GM11168 (cell line): ENCODE measurements at regions not wholly inside any gene's neighbourhood (a gene's known extent, or its start where the extent isn't known, plus 50 kb on each side); places are given as distances from the start of the nearest gene placed in this dataset.

Experiments used
- in situ Hi-C: fragments of 300-500 bp; cut with MboI; formaldehyde crosslinking; loops from one replicate; pipeline ENCODE4 v1.12.0; 2022; ENCODE audit warnings: low sequenced_read_pairs; ENCODE audit not compliant: unreplicated experiment

DNA sequence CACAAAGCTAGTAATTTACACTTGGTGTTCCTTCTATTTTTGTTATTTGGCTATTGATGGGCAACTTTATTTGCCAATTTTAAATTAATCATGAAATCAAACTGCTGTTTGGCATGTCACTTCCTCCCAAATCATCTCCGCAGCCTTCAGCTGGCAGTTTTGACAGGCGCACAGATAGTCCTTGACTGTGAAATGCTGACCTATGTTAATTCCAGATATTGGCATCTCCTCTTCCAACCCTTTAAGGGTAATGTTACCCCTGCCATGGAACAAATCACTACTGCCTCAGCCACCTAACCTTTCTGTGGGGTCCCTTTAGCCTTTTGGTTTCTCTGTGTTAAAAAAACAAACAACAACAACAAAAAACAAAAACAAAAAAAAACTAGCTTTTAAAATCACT lies 182.4 kb upstream of the TANK start:
- in situ Hi-C loops, result loop anchor here (25.0 kb wide), 1 partner anchor 641 kb away; no protein-coding TSS in a partner anchor

DNA sequence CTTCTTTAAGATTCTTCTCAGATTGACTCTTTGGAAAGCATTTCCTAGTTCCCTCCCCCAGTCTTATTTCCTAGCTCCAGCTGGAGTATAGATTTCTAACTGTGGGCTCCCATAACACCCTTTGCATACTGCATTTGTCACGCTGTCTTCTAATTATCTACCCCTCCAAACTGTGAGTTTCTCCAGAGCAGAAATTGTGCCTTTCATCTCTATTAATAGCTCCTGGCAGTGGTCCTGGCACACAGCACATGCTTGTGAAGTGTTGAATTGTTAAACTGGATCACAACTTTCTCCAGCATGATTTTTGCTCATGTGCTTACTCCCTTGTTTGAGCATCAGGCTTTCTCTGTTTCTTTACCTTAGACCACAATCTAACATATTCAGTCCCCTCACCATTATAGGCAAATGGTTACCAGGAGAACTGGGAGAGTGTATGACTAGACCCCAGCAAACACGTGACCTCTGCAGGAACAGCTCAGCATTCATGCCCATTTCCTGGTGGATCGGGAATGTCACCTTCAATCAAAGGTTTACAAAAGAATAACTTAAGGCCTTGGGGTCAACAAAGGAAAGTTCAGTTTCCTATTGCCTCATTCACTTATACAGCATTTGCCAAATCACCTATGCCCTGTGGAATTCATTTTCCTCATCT lies 175.7 kb upstream of the TANK start:
- in situ Hi-C loops, result loop anchor here (25.0 kb wide), 1 partner anchor 647 kb away; no protein-coding TSS in a partner anchor

DNA sequence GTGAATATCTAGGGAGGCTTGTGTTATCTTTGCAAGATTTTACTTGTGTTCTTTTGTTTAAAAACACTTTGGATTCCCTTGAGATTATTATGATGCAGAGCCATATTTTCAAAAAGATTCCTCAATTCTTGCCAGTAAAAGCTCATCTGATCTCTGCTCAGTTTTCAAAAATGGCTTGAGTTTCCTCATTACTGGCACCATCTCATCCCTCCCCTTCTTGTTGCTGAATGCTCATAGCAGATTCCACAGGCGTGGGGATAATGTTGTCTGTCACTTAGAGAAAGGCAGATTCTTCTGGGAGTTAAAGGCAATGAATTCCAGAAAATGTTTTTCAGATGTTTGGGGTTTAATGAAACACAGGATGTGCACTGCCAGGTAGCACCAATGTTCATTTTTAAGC lies 170.4 kb upstream of the TANK start:
- in situ Hi-C loops, result loop anchor here (25.0 kb wide), 1 partner anchor 652 kb away; no protein-coding TSS in a partner anchor

DNA sequence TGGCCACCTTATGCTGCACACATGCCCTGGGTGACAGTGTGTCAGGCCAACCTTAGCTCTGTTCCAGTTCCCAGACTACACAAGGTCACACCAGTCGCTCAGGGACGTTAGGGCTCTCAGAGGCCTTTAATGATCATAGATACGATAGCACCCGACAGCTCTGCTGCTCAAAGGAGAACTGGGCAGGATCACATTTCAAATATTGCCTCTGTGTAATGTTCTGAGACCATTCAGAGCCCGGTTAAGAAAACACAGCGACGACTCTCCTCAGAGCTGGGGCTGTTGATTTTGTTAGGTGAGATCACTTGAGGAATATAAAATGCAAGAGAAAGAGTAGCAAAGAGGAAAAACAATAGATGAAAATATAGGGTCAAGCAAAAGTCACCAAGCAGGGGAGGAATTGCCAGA lies 166.6 kb upstream of the TANK start:
- in situ Hi-C loops, result loop anchor here (25.0 kb wide), 1 partner anchor 656 kb away; no protein-coding TSS in a partner anchor

DNA sequence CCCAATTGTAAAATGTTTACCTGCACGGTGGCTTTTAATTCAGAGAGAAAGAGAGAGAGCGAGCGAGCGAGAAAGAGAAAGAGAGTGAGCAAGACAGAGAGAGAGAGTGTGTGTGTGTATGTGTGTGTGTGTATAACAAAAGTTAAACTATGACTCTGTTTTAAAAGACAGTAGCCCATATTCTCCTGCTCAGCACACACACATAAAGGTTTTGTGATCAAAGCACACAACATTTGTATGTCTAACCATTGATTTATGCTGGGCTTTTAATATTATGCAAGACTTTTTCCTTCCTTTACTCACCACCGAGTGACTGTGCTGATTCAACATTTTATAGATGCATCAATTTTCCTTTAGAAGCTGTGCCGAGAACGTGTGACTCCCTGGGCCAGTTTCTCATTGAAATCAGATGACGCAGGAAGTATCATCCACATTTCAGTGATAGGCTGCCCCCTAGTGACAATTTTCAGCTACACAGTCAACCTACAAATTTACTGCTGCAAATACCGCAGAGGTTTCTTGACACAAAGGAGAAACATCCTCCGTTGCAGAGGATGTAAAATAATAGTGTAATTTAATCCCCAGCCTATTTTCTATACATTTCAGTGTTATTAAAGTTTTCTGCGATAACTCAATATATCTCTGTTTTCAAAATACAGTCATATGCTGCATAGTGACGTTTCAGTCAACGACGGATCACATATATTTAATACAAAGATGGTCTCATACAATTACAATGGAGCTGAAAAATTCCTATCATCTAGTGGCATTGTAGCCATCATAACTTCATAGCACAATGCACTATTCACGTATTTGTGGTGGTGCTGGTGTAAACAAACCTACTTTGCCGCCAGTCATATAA lies 165.9 kb upstream of the TANK start:
- in situ Hi-C loops, result loop anchor here (25.0 kb wide), 1 partner anchor 657 kb away; no protein-coding TSS in a partner anchor

DNA sequence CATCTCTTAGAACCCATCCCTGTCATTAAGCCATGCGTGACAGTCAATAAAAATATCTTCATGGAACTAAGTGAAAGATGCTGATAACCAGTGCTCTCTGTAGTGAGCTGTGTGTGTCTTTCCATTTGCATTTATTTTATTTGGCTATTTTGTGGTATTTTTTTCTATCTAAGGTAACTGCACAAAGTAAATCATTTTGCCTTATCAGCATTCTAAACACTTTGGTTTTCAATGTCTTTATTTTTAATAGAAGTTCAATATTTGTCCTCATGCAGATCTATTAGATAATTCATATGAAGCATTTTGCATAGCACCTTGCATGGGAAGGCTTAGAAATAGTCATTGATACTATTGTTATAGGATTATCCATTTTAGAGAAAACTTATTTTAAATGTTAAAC lies 163.6 kb upstream of the TANK start:
- in situ Hi-C loops, result loop anchor here (25.0 kb wide), 1 partner anchor 659 kb away; no protein-coding TSS in a partner anchor

DNA sequence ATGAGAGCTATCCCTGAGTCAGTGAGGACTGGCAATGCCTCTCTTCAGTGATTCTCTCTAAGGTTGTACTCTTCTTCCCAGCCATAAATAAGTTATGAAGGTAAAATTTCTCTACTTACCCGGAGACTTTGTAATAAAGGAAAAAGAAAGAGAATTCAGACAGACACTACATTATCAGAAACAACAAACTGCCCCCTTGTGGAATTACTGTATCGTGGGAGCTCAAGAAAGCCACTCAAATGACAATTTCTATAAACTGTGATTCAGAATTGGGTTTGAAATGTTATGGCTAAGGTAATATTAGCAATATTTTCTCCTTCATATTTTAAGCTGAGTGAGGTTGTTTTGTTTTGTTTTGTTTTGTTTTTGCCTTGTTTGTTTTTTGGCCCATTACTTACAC lies 155.8 kb upstream of the TANK start:
- in situ Hi-C loops, result no loop called here

DNA sequence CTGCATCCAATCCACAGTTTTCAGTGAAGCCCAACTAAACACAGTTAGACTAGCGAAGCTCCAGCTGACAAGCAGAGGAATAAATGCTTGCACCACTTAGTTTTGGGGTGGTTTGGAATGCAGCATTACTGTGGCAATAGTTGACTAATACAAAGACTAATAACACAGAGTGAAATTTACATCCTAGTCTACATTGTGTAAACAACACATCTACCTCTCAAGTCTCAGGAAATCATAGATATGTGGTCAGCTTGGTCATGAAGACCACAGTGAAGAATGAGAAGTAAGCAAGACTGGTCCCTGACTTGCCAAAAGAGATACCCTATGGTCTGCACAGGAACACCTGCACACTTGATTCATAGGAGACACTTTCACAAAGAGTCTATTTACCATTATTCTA lies 155.1 kb upstream of the TANK start:
- in situ Hi-C loops, result no loop called here

DNA sequence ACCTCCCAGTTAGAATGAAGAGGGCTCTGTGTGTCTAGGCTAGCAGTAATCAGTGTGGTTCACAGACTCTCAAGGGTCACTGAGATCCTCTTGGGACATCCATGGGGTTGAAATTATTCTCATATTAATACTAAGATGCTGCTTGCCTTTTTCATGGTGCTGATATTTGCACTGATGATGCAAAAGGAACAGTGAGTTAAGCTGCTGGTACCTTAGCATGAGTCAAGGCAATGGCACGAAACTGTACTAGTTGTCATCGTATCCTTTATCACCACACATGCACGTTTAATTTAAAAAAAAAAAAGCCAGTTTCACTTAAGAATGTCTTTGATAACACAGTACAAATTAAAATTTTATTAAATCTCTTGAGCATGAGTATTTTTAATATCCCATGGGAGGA lies 151.9 kb upstream of the TANK start:
- in situ Hi-C loops, result no loop called here

DNA sequence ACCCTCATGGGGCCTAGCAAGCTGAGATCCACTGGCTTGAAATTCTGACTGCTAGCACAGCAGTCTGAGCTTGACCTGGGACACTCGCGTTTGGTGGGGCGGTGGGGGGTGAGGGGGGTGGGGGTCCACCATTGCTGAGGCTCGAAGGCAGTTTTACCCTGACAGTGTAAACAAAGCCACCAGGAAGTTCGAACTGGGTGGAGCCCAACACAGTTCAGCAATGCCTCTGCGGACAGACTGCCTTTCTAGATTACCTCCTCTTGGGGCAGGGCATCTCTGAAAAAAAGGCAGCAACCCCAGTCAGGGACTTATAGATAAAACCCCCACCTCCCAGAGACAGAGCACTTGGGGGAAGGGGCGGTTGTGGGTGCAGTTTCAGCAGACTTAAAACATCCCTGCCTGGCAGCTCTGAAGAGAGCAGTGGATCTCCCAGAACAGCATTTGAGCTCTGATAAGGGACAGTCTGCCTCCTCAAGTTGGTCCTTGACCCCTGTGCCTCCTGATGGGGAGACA lies 149.7 kb upstream of the TANK start:
- in situ Hi-C loops, result no loop called here

DNA sequence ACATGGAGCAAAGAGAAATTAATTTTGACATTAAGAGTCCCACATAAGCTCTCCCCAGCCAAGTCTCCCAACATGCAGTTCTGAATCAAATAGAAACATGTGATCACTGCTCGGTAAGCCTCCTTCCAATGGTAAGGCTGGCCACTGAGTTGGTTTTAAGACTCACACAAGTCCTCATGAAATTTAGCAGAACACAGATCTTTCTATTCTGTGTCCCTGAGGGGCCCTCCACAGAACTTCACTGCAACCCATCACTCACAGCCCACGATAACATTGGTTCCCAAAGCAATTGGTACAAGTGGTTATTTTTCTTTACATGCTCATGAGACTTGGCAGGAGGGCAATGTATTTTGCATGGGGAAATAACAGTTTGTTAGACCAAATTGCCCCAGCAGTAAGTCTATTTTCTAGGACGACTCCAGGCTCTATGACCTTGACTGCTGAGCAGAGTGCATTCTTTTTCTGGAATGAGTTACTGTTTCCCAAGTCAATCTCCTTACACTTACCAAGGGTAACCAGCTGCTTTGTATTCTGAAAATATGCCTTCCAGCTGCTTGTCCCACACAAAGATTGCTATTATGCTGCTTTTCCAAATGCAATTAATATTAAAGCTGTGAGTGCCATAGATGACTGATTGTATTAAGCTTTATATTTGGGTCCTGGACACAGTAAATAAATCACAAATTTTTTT lies 142.3 kb upstream of the TANK start:
- in situ Hi-C loops, result no loop called here

DNA sequence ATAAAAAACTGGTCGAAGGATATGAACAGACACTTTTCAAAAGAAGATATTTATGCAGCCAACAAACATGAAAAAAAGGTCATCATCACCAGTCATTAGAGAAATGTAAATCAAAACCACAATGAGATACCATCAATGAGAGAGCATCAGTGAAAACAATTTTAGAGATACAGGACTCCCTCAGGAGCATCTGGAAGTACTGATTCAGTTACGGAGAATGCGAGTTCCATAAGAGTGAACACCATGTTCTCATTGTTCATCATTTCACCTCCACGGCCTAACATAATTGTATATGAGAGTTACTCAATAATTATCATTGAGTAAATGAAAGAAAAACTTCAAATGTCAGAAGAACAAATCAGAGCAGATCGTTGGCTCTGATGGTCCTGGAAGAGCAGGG lies 140.9 kb upstream of the TANK start:
- in situ Hi-C loops, result no loop called here

DNA sequence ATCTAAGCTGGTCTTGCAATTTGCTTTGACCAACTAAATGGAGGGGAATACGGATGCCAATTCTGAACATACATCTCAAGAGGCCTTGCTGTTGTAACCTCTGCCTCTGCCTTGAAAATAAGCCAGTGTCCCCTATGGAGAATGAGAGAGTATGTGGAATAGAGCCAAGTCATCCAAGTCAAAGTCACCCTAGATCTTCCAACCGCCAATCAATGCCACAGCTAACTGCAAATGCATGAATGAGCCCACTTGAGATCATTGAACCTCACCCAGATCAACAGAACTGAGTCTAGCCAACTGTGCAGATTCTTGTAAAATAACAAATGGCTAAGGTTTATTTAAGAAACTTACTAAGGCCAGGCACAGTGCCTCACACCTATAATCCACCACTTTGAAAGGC lies 139.8 kb upstream of the TANK start:
- in situ Hi-C loops, result no loop called here

DNA sequence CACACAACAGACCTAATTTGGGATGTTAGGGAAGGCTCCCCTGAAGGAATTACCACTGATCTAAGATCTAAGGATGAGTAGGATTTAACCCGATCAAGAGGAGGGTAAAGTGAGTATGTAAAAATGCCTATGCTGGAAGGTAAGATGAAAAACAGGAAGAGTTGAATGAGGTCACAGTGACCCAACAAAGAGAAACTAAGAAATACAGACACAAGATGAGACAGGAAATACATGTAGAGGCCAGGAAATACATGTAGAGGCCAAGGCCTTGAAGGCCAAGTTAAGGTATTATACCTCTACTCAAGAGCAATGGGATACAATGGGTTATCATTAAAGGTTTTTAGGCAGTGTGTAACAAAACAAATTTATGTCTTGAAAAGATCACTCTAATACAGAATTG lies 131.6 kb upstream of the TANK start:
- in situ Hi-C loops, result no loop called here

DNA sequence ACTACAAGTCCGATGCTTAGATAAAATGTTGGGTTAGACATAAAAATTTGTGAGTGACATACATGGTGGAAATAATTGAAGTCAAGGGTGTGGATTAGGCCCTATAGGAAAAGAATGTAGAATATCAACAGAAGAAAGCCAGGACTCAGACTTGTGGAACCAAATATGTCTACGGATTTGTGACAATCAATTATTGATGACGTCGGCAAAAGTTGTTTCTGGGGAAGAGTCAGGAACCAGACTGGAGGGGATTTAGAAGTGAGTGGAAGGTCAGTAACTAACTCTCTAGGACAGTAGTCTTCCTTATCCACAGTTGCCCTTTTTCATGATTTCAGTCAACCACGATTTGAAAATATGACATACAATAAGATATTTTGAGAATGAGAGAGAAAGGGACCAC lies 130.9 kb upstream of the TANK start:
- in situ Hi-C loops, result no loop called here

DNA sequence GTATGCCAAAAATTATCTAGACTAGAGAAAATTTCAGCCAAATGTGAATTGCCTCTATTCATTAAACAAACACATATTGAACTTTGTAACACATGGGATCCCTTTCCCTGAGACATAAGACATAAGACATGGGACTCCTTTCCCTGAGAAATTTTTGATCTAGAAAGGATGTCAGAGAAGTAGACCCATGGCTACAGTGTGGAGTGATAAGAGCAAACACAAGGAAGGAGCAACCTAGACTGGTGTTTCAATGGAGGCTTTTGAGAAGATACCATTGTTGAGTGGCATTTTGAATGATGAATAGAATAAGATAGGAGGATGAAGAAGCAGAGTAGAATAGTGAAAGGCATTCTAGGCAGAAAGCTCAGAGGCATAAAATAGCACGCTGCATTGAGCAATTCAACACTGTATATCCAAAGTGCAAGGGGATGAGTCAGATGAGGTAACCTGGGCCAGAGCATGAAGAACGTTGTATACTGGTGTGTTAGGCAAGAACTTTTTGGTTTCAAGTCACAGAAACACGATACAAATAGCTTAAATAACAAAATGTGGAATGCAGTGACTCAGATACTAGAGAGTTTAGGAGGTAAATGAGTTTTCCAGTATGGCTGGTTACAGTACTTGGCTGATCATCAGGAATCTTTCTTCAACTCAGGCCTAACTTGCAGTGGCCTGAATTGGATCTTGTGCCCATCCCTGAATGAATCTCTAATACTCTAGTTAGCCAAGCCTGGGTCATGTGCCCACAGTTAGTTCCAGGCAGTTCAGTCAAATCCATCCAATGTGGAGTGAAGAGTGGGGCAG lies 129.8 kb upstream of the TANK start:
- in situ Hi-C loops, result no loop called here

DNA sequence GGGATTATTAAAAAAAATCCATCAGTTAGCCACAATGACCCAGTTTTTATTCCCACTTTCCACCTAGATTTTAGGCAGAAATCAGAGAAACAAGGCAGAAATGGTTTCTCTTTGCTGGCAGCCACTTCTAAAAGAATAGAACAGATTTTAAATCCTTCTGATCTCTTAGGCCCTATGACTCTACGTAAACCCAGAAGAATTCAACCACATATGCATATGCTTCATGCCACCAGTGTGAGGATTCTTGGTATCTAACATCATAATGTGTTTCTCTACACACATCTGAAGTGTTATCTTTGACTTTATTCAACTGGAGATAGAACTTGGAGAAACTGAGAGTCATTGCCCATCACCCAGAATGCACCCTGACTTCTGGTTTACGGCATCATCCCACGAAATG lies 128.7 kb upstream of the TANK start:
- in situ Hi-C loops, result no loop called here

DNA sequence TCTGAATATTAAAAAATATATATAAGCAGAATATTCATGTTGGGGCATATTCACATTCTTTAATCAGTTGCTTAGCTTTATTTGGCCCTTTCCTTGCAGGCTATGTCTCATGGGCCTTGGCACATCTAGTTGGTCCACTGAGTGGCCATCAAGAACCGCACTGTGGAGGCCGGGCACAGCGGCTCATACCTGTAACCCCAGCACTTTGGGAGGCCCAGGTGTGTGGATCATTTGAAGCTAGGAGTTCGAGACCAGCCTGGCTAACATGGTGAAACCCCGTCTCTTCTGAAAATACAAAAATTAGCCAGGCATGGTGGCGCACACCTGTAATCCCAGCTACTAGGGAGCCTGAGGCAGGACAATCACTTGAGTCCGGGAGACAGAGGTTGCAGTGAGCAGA lies 127.6 kb upstream of the TANK start:
- in situ Hi-C loops, result no loop called here

DNA sequence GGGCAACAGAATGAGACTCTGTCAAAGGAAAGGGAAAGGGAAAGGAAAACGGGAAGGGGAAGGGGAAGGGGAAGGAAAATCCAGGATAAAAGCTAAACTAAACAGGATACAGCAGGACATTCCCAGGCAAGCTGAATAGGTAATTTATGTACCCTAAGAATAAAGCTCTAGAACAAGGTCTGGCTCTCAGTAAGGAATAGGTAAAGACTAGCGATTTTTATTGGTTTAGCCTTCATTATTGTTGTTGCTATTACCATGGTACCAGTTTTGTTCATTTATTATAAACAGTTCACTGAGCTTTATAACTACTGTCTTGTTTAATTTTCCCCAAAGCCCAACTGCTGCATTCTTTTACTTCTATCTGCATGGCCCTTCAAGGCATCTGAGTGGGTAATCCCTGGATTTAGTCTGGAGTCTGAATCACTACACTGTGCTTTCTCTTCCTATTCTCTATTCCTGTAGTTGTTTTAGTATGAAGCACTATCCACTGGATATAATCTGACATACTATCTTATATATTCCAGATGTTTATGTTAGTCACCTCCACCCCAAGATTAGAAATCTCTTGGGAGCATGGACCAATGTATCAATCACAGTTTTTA lies 127.1 kb upstream of the TANK start:
- in situ Hi-C loops, result no loop called here

DNA sequence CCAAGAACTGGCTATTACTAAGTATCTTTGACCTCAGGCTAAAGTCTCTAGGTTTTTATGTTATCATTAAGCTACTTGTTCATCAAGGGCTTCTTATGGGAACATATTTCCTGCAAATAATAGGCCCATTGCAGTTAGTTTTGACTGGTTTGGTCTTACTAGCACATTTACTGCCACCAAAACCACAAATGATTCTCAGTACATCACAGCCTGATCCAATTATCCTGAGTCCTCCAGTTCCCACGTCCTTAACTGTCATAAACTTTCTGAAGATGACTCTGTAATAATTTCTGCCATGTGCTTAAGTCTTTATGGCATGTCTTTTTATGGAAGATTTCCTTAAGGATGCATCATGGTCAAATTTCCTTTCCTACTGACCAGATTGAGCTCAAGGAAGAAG lies 123.3 kb upstream of the TANK start:
- in situ Hi-C loops, result no loop called here
